Neural progenitor cell (in vitro differentiated cells): ENCODE measurements at regions not wholly inside any gene's neighbourhood (a gene's known extent, or its start where the extent isn't known, plus 50 kb on each side); places are given as distances from the start of the nearest gene placed in this dataset.

Experiments used
- DNase-seq: peaks from one replicate; pipeline ENCODE4 v3.0.0-alpha.2; 2016; ENCODE audit warnings: low spot score
- H2AFZ ChIP-seq: fragments of 200-600 bp; sonication (generic); replicated peaks from 2 replicates; pipeline ENCODE4 v1.6.1; 2016; ENCODE audit warnings: antibody characterized with exemption
- H3F3A ChIP-seq: fragments of 200-600 bp; sonication (generic); 2 replicates; pipeline ENCODE4 v1.6.1; 2016; ENCODE audit warnings: antibody characterized with exemption, low read depth
- H3K27ac ChIP-seq: fragments of 200-600 bp; sonication (generic); 2 replicates; pipeline ENCODE4 v1.5.1; 2016; ENCODE audit warnings: mild to moderate bottlenecking
- H3K27me3 ChIP-seq: fragments of 200-600 bp; sonication (generic); 2 replicates; pipeline ENCODE4 v1.6.1; 2016; ENCODE audit warnings: mild to moderate bottlenecking, moderate library complexity
- H3K36me3 ChIP-seq: fragments of 200-600 bp; sonication (generic); 2 replicates; pipeline ENCODE4 v1.5.1; 2016
- H3K4me1 ChIP-seq: fragments of 200-600 bp; sonication (generic); 2 replicates; pipeline ENCODE4 v1.6.1; 2016; ENCODE audit warnings: mixed run types
- H3K4me2 ChIP-seq: fragments of 200-600 bp; sonication (generic); 2 replicates; pipeline ENCODE4 v1.6.1; 2016
- H3K4me3 ChIP-seq: fragments of 200-600 bp; sonication (generic); 2 replicates; pipeline ENCODE4 v1.5.1; 2016
- H3K79me2 ChIP-seq: fragments of 200-600 bp; sonication (generic); 2 replicates; pipeline ENCODE4 v1.6.1; 2016; ENCODE audit warnings: low read depth
- H3K9ac ChIP-seq: fragments of 200-600 bp; sonication (generic); 2 replicates; pipeline ENCODE4 v1.6.1; 2016
- H3K9me3 ChIP-seq: fragments of 200-600 bp; sonication (generic); 2 replicates; pipeline ENCODE4 v1.5.1; 2016; ENCODE audit warnings: low read depth
- H4K20me1 ChIP-seq: fragments of 200-600 bp; sonication (generic); 2 replicates; pipeline ENCODE4 v1.6.1; 2016; ENCODE audit warnings: low read depth
- H3K27ac Mint-ChIP-seq: 3 replicates; pipeline ENCODE4 v1.8.0; 2021; ENCODE audit warnings: mixed read lengths
- H3K27me3 Mint-ChIP-seq: 2 replicates; pipeline ENCODE4 v1.8.0; 2022; ENCODE audit warnings: low read depth, mild to moderate bottlenecking, inconsistent platforms, moderate library complexity, mixed read lengths; ENCODE audit not compliant: insufficient read depth
- H3K36me3 Mint-ChIP-seq: 3 replicates; pipeline ENCODE4 v1.8.0; 2021; ENCODE audit warnings: mixed read lengths
- H3K4me1 Mint-ChIP-seq: 3 replicates; pipeline ENCODE4 v1.8.0; 2021; ENCODE audit warnings: mixed read lengths
- H3K4me3 Mint-ChIP-seq: 3 replicates; pipeline ENCODE4 v1.8.0; 2021; ENCODE audit warnings: mild to moderate bottlenecking, moderate library complexity, mixed read lengths
- H3K9me3 Mint-ChIP-seq: 3 replicates; pipeline ENCODE4 v1.8.0; 2020; ENCODE audit warnings: mixed read lengths
- CTCF ChIP-seq: fragments of 200-600 bp; sonication (generic); IDR thresholded peaks from 2 replicates; pipeline ENCODE4 v1.5.1; 2017; ENCODE audit warnings: antibody characterized with exemption, mild to moderate bottlenecking
- EZH2 ChIP-seq: fragments of 200-600 bp; sonication (generic); IDR thresholded peaks from 2 replicates; pipeline ENCODE4 v1.6.1; 2017; ENCODE audit warnings: antibody characterized with exemption, mild to moderate bottlenecking, moderate library complexity
- EZH2phosphoT487 ChIP-seq: fragments of 200-600 bp; sonication (generic); IDR thresholded peaks from 2 replicates; pipeline ENCODE4 v1.6.1; 2017; ENCODE audit warnings: antibody characterized with exemption

GRCh38 chr9:11097020-11097419 lies 484.2 kb upstream of the PTPRD start:
- Histone ChIP-seq H3F3A (no peaks in the 10 kb centered on the region), H3K36me3 (no peaks in the 10 kb centered on the region), H3K79me2 (no peaks in the 10 kb centered on the region), H2AFZ (no peak overlapping the region), H3K4me2 (no peak overlapping the region), H3K9ac (no peak overlapping the region), H3K4me1 (no peaks in the 10 kb centered on the region), H4K20me1 (no peaks in the 10 kb centered on the region), H3K27ac (no peak overlapping the region), H3K4me3 (no peak overlapping the region), H3K27me3 (no peaks in the 10 kb centered on the region), H3K9me3 (no peaks in the 10 kb centered on the region)
- Mint-ChIP-seq H3K27me3 (peaks cover 2% of the 10 kb centered on the region), H3K4me1 (no peaks in the 10 kb centered on the region), H3K4me3 (no peak overlapping the region), H3K27ac (no peak overlapping the region), H3K9me3 (peaks cover 2% of the 10 kb centered on the region), H3K36me3 (no peaks in the 10 kb centered on the region)
- no peak for TF ChIP-seq EZH2phosphoT487
- no peak for TF ChIP-seq CTCF
- no peak for TF ChIP-seq EZH2
- DNase-seq, result no peak

GRCh38 chr9:11103525-11103924 lies 490.7 kb upstream of the PTPRD start:
- TF ChIP-seq CTCF (no peak), EZH2phosphoT487 (no peak), EZH2 (no peak)
- Mint-ChIP-seq H3K27ac (no peak overlapping the region), H3K9me3 (peaks cover 2% of the 10 kb centered on the region), H3K4me1 (no peaks in the 10 kb centered on the region), H3K36me3 (no peaks in the 10 kb centered on the region), H3K27me3 (peaks cover 2% of the 10 kb centered on the region), H3K4me3 (no peak overlapping the region)
- Histone ChIP-seq H3K27me3 (no peaks in the 10 kb centered on the region), H3K9ac (no peak overlapping the region), H3K79me2 (no peaks in the 10 kb centered on the region), H2AFZ (no peak overlapping the region), H3K27ac (no peak overlapping the region), H3K4me1 (no peaks in the 10 kb centered on the region), H4K20me1 (no peaks in the 10 kb centered on the region), H3K9me3 (no peaks in the 10 kb centered on the region), H3K4me3 (no peak overlapping the region), H3F3A (no peaks in the 10 kb centered on the region), H3K36me3 (no peaks in the 10 kb centered on the region), H3K4me2 (no peak overlapping the region)
- DNase-seq, result no peak

- TF ChIP-seq EZH2phosphoT487 (no peak), CTCF (no peak), EZH2 (no peak)
- H3K4me3 Mint-ChIP-seq, result no peak overlapping the region
- no peak overlapping the region for H3K4me3 ChIP-seq
These were observed 494.4 kb upstream of the PTPRD start for GRCh38 chr9:11107196-11107595.

GRCh38 chr9:11128156-11128555 lies 515.4 kb upstream of the PTPRD start:
- Histone ChIP-seq H2AFZ (no peak overlapping the region), H3K4me1 (no peaks in the 10 kb centered on the region), H3F3A (no peaks in the 10 kb centered on the region), H4K20me1 (no peaks in the 10 kb centered on the region), H3K27me3 (no peaks in the 10 kb centered on the region), H3K9ac (no peak overlapping the region), H3K4me2 (no peak overlapping the region), H3K79me2 (no peaks in the 10 kb centered on the region), H3K27ac (no peak overlapping the region), H3K9me3 (no peaks in the 10 kb centered on the region), H3K4me3 (no peak overlapping the region), H3K36me3 (no peaks in the 10 kb centered on the region)
- no peak overlapping the region for H3K4me3 Mint-ChIP-seq
- no peaks in the 10 kb centered on the region for H3K36me3 Mint-ChIP-seq
- no peak overlapping the region for H3K27ac Mint-ChIP-seq
- H3K4me1 Mint-ChIP-seq, result no peaks in the 10 kb centered on the region
- no peak for DNase-seq
- no peaks in the 10 kb centered on the region for H3K9me3 Mint-ChIP-seq
- no peak for TF ChIP-seq EZH2phosphoT487
- TF ChIP-seq CTCF, result no peak
- no peak for TF ChIP-seq EZH2
- no peaks in the 10 kb centered on the region for H3K27me3 Mint-ChIP-seq

More at GRCh38 chr9:11107196-11107595, 494.4 kb upstream of the PTPRD start:
- Histone ChIP-seq H3K27me3 (no peaks in the 10 kb centered on the region), H3K4me2 (no peak overlapping the region), H3K27ac (no peak overlapping the region), H3K4me1 (no peaks in the 10 kb centered on the region), H3K9ac (no peak overlapping the region), H3K79me2 (no peaks in the 10 kb centered on the region), H3K36me3 (no peaks in the 10 kb centered on the region), H2AFZ (no peak overlapping the region), H4K20me1 (no peaks in the 10 kb centered on the region), H3F3A (no peaks in the 10 kb centered on the region), H3K9me3 (no peaks in the 10 kb centered on the region)
- Mint-ChIP-seq H3K27me3 (peaks cover 2% of the 10 kb centered on the region), H3K36me3 (no peaks in the 10 kb centered on the region), H3K9me3 (no peaks in the 10 kb centered on the region), H3K27ac (no peak overlapping the region), H3K4me1 (no peaks in the 10 kb centered on the region)
- no peak for DNase-seq
